Left lung (tissue), 4 donors: ENCODE measurements at regions not wholly inside any gene's neighbourhood (a gene's known extent, or its start where the extent isn't known, plus 50 kb on each side); places are given as distances from the start of the nearest gene placed in this dataset.

ENCODE experiments used
- ATAC-seq: fragments of 200-7000 bp; cut with Tn5 transposase; one replicate; pipeline ENCODE4 v1.9.1; 2020; ENCODE audit warnings: moderate library complexity
- DNase-seq, 4 donors: peaks; one replicate each; pipeline ENCODE4 v3.0.0-alpha.2; 2013 to 2020
- H3K27ac ChIP-seq, 2 donors: fragments of 200-600 bp; sonication (generic) in 1 of 2; one replicate each; pipeline versions ENCODE4 v1.5.0 to v1.8.0; 2020 to 2021
- H3K27me3 ChIP-seq, 2 donors: fragments of 200-600 bp; sonication (generic) in 1 of 2; one replicate each; pipeline versions ENCODE4 v1.5.0 to v1.8.0; 2020 to 2021
- H3K36me3 ChIP-seq, 2 donors: fragments of 200-600 bp; sonication (generic) in 1 of 2; one replicate each; pipeline versions ENCODE4 v1.5.0 to v1.8.0; 2020 to 2021
- H3K4me1 ChIP-seq, 2 donors: fragments of 200-600 bp; one replicate each; pipeline ENCODE4 v1.8.0; 2021
- H3K4me3 ChIP-seq, 2 donors: fragments of 200-600 bp; sonication (generic) in 1 of 2; one replicate each; pipeline versions ENCODE4 v1.5.0 to v1.8.0; 2020 to 2021; ENCODE audit warnings: mild to moderate bottlenecking in 1 of 2
- H3K9me3 ChIP-seq, 2 donors: fragments of 200-600 bp; sonication (generic) in 1 of 2; one replicate each; pipeline versions ENCODE4 v1.5.0 to v1.8.0; 2020 to 2021
- intact Hi-C, 2 donors: fragments of 100-400 bp; cut with DNase I; formaldehyde crosslinking; loops; one replicate each; pipeline versions ENCODE4 v1.11.2 to v1.14.2; 2022
- TF ChIP-seq, protein P1 (sequence below), 2 donors: fragments of 200-600 bp; sonication (generic) in 1 of 2; IDR thresholded peaks; one replicate each; pipeline versions ENCODE4 v1.5.0 to v1.8.0; 2021; ENCODE audit warnings: antibody characterized with exemption in 2 of 2
- donor health status: DM: no; HTN: yes; CAD: no.
- donor health status: DM: no; HTN: no; CAD: no.

DNA sequence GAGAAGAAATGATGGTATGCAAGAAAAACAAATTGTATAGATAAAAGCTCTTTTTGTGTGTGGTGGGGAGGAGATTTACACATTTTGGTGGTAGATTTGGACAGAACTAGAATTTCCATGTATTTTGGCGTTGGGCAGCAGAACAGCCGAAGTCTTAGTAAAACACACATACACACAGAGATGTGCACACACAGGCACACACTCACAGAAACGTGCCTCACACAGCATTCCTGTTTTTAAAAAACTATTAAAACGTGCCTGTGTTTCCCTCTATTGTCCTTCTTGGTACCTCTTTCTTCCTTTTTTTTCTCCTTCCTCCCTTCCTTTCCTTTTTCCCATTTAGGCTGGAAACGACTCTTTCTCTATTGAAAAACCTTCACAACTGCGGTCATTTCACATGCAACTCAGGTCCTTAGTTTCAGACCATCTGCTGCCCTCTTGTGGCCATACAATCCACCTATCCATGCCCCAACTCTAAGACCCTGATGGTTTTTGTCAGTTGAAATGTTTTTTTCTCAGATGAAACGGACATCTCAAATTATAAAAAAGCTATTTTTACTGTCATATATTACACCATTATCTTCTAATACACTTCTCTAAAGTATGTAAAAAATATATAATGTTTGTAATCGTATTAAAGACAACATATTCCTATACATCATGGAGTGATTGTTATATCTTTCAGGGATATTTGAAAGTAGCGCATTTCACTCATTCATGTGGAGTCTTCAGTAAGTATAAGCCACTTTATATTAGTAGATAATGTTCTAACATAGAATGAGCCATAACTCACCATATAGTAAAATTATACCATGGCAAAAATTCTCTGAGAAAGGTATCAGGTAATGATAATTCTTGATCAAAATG lies 386.7 kb upstream of the NOVA1 start:
- Histone ChIP-seq H3K27ac (no peak overlapping the region), H3K9me3 (no peaks in the 10 kb centered on the region), H3K36me3 (no peaks in the 10 kb centered on the region), H3K4me1 (no peaks in the 10 kb centered on the region), H3K4me3 (no peak overlapping the region), H3K27me3 (no peaks in the 10 kb centered on the region)
- ATAC-seq (peak; percentile 87), DNase-seq (peak in 3 of 4 donors; percentile 34 to 75 (median 37))
- TF ChIP-seq, protein P1, sequence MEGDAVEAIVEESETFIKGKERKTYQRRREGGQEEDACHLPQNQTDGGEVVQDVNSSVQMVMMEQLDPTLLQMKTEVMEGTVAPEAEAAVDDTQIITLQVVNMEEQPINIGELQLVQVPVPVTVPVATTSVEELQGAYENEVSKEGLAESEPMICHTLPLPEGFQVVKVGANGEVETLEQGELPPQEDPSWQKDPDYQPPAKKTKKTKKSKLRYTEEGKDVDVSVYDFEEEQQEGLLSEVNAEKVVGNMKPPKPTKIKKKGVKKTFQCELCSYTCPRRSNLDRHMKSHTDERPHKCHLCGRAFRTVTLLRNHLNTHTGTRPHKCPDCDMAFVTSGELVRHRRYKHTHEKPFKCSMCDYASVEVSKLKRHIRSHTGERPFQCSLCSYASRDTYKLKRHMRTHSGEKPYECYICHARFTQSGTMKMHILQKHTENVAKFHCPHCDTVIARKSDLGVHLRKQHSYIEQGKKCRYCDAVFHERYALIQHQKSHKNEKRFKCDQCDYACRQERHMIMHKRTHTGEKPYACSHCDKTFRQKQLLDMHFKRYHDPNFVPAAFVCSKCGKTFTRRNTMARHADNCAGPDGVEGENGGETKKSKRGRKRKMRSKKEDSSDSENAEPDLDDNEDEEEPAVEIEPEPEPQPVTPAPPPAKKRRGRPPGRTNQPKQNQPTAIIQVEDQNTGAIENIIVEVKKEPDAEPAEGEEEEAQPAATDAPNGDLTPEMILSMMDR (IDR thresholded peaks at IDR 0.05): peak; percentile 53
- intact Hi-C loops: no loop called here

DNA sequence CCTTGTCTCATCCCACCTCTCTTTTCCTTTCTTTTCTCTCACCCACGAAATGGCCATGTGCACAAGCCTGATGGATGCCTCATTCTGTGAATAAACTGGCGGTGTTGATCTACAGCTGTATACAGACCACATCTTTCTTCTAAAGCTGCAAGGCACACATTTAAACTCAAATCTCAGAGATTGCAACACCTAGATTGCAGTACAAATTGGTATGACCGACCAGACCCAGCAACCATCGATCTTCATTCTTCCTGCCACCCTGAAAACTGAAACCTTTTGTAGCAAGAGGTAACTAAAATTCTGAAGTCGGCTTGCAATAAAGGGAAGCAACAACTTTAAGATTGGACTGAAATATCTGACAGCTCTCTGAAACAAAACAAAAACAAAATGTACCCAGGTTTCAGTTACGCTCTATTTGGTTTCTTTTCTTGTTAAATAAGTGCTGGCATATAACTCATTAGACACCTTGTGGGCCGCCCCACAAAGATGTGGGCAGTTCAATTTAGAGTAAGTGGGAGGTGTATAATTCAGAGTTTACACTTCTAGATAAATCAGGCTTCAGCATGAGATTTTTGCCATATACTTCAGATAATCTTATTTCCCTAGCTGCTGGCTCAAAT lies 390.0 kb upstream of the NOVA1 start:
- Histone ChIP-seq H3K27me3 (no peaks in the 10 kb centered on the region), H3K36me3 (no peaks in the 10 kb centered on the region), H3K9me3 (no peaks in the 10 kb centered on the region), H3K4me1 (no peaks in the 10 kb centered on the region), H3K27ac (no peak overlapping the region), H3K4me3 (no peak overlapping the region)
- ATAC-seq (no peak), DNase-seq (no peak)
- intact Hi-C loops: no loop called here
- TF ChIP-seq, protein P1 (IDR thresholded peaks at IDR 0.05): no peak

DNA sequence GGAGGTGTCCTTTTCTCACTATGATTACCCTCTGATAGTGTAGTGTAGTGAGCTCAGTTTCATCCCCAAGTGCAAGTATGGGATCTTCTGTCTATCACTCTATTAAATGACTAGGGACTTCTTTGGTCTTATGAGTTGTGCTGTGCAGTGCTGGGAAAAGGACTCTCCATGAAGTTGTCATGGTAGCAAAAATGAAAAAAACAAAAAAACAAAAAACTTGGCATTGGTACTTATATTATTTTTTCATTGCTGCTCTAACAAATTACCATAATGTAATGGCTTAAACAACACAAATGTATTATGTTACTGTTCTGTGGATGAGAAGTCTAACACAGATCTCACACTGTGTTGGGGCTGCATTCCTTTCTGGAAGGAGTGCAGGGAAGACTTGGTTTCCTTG lies 393.1 kb upstream of the NOVA1 start:
- intact Hi-C loops: no loop called here
- ATAC-seq (no peak), DNase-seq (no peak)
- no peaks in the 10 kb centered on the region for H3K36me3 ChIP-seq
- H3K9me3 ChIP-seq: no peaks in the 10 kb centered on the region
- no peaks in the 10 kb centered on the region for H3K4me1 ChIP-seq
- H3K27ac ChIP-seq: no peak overlapping the region
- TF ChIP-seq, protein P1 (IDR thresholded peaks at IDR 0.05): no peak
- H3K27me3 ChIP-seq: no peaks in the 10 kb centered on the region
- H3K4me3 ChIP-seq: no peak overlapping the region

DNA sequence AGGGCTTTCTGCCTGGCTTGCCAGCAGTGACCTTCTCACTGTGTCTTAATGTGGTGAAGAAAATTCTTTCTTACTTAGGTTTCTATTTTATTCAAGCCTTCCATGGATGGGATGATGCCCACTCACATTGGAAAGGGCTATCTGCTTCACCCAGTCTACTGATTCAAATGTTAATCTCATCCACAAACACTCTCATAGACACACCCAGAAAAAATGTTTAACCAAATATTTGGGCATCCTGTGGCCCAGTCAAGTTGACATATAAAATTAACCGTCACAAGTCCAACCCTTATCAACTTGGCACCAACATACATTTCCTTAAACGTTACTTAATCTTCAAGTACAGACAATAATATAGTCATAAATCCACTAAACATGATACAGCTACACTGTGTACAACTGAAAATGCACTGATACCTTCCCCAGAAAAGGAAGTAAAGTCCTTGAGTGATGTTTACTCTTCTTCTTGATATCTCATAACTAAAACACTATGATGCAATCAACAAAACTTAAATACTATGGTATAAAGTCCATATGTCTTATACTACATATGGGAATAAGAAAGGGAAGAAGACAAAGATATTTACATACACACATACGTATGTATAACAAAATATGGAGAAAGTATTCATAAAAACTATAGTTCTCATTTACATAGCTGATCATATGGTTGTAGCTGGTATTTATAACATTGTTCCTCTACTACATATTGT lies 394.7 kb upstream of the NOVA1 start:
- H3K27me3 ChIP-seq: no peaks in the 10 kb centered on the region

More for the DNA sequence above, 394.7 kb upstream of the NOVA1 start:
- H3K9me3 ChIP-seq: no peaks in the 10 kb centered on the region
- H3K27ac ChIP-seq: no peak overlapping the region
- no peak overlapping the region for H3K4me3 ChIP-seq
- DNase-seq (no peak), ATAC-seq (no peak)
- H3K36me3 ChIP-seq: no peaks in the 10 kb centered on the region
- TF ChIP-seq, protein P1 (IDR thresholded peaks at IDR 0.05): no peak
- H3K4me1 ChIP-seq: no peaks in the 10 kb centered on the region
- intact Hi-C loops: no loop called here
